ENCODE measurements at regions not wholly inside any gene's neighbourhood (a gene's known extent, or its start where the extent isn't known, plus 50 kb on each side); places are given as distances from the start of the nearest gene placed in this dataset.

GRCh38 chr15:95995375-95996168, 334.9 kb upstream of the NR2F2 start:
- TF ChIP-seq CTCF (IDR thresholded peaks at IDR 0.05) (no peak), POLR2A (IDR thresholded peaks at IDR 0.05) (no peak)
